NCI-H2196 treated with DMSO at 0.1 percent for 48 hours (cell line): ENCODE measurements at regions not wholly inside any gene's neighbourhood (a gene's known extent, or its start where the extent isn't known, plus 50 kb on each side); places are given as distances from the start of the nearest gene placed in this dataset.
"Not testable (repeated sequence)": the region's sequence is repeated elsewhere in the genome, so short reads cannot be mapped to it uniquely, and the experiment has no call there.

ENCODE experiments used
- DNase-seq: peaks from one replicate; lab custom pipeline; 2025; ENCODE audit not compliant: unreplicated experiment; lab: John Stamatoyannopoulos, UW

- no peak for DNase-seq
These were observed 281.0 kb upstream of the SULF2 start for GRCh38 chr20:48066246-48066645.

GRCh38 chr20:48065833-48066232 lies 280.6 kb upstream of the SULF2 start:
- no peak for DNase-seq

GRCh38 chr20:48064929-48065328 lies 279.6 kb upstream of the SULF2 start:
- no peak for DNase-seq

DNA sequence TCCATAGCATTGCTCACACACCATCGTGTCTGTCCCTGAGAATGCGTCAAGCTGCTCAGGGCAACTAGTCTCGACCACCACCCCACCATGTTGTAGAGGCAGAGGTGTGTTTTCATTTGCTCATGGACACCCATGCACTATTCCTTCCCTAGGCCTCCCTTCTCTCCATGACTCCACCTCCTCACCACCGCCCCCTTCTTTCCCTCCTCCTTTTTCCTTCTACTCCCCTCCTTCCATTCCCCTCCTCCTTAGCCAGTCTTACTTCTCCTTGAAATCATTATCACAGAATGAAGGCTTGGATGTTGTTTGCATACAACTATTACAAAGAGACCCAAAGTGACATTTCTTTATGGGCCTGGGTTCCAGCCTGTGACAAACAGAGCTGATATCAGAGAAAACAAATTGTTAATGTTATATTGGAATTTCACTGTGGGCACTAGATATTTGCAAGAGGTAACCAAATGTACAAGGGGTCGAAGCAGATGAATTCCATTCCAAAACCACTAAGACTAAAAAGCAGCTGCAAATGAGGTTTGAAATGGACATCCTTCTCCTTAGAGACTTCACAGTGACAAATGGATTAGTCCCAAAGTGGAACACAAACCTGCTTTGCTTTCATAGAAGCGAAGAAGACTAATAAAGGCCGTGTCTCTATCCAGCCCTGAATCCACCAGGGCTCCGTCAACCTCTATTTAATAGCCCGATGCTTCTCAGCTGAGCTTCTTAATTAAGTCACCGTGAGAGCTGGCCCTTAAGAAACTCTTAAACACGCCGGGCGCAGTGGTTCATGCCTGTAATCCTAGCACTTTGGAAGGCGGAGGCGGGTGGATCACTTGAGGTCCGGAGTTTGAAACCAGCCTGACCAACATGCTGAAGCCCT lies 275.8 kb upstream of the SULF2 start:
- no peak for DNase-seq

- no peak for DNase-seq
These were observed 273.6 kb upstream of the SULF2 start for GRCh38 chr20:48058611-48059559.

GRCh38 chr20:48057739-48058138 lies 272.5 kb upstream of the SULF2 start:
- DNase-seq: no peak

GRCh38 chr20:48057251-48057650 lies 272.0 kb upstream of the SULF2 start:
- DNase-seq: no peak

GRCh38 chr20:48056218-48056617 lies 270.9 kb upstream of the SULF2 start:
- DNase-seq: no peak

DNA sequence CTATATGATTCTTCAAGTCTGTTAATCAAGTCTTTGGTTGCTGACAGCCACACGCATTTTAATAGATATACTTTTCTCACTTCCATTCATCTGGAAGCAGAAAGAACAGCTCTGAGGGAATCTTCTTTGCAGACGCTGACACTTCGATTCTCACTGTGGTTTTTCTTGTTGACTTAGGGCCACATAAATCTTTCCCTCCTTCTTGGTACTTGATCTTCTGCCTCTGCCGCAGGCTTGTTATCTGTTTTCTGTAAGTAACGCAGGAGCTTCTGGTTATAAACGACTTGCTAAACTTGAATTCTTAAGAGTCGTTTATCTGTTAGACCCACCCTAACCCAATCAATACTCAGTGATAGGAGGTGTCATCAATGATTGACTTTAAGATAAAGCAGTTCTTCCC lies 268.8 kb upstream of the SULF2 start:
- no peak for DNase-seq

- no peak for DNase-seq
These were observed 267.2 kb upstream of the SULF2 start for GRCh38 chr20:48052475-48052835.

GRCh38 chr20:48051794-48052474 lies 266.7 kb upstream of the SULF2 start:
- peak; percentile 49 for DNase-seq

DNA sequence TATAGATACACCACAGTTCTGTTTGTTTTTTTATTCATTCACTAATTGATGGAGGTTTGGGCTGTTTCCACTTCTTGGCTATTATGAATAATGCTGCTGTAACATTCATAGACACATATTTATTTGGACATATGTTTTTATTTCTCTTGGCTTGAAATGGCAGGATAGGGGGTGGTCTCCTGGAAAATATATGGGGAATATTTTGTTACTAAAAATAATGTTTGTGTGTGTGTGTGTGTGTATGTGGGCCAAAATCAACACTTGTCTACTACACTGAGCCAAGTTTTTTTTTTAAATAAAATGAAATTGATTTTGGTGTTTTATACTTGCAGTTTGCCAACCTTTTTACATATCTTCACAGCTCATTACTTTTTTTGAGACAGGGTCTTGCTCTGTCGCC lies 264.4 kb upstream of the SULF2 start:
- DNase-seq: no peak

DNA sequence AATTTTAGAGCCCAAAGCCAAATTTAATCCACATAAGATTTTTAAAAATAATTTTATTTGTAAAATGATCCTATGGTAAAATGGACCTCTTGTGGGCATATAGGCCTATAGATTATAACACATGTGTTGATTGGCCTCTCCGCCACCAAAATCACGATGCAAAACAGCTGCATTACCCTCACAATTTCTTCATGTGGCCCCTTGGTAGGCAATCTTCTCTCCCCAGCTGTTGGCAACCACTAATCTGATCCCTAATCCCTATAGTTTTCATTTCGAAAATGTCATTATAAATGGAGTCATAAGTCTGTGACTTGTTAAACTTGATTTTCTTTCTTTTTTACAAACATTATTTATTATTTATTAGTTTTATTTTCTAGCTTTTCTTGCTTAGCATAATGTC lies 263.9 kb upstream of the SULF2 start:
- DNase-seq: no peak

- DNase-seq: no peak
These were observed 262.2 kb upstream of the SULF2 start for GRCh38 chr20:48047447-48047846.

DNA sequence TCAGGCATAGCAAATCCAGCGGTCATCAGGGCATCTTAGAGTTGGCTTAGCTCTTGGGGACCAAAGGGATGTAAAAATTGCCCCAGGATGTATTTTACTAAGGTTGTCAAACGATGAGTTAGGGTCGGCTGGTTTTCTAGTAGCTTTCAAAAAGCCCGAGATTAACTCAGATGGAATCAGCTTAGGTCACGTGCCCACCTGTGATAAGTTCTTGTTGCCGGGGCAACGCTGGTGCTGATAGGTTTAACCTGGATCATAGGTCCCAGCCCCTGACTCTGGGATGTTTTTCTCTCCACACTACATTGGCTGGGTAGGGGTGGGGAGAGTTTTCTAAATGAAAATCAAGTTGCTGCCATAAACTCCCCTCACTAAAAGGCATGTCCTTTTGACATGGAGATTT lies 257.3 kb upstream of the SULF2 start:
- DNase-seq: no peak

DNA sequence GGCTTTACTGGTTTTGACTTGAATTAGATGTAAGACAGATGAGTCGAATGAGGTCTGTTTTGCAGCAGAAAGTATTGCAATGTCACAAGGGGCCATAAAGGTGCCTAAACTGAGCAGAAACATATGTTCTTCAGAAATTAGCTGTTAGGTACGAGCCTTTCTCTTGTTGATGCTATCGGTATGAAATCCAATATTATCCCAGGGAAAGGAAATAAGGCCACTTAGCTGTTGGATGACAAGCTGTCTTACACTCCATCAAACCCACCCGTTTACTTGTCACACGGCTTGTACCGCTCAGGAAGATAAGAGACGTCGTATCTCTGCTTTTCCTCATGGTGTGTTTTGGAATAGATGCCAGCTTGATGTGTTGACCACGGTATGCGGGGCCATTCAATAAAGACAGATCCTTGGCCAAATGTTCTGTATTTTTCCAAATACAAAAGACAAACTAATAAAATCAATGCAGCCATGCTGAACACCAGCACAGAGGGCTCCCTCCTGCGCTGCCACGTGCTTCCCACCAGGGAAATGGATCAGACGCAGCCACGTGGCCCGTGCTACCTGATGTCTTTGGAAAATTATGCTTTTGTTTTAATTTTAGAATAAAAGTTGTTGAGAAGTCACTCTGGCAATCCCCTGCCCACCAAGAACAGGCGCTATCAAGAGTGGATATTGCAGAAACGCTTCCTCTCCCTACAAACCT lies 255.9 kb upstream of the SULF2 start:
- no peak for DNase-seq

- no peak for DNase-seq
These were observed 255.2 kb upstream of the SULF2 start for GRCh38 chr20:48040491-48040890.

DNA sequence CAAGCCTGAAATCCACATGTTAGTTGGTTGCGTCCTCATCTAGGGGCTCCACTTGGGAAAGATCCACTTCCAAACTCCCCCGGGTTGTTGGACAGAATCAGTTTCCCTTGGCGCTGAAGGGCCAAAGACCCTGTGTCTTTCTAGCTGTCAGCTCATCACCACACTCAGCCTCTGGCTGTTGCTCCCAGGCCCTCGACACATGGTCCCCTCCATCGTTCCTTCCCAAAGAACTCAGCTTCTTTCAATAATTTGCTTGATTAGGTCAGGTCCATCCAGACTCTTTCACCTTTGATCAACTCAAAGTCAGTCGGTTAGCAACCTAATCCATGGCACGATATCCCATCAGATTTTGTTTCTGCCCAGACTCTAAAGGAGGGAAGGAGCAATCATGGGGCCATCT lies 254.8 kb upstream of the SULF2 start:
- DNase-seq: no peak

DNA sequence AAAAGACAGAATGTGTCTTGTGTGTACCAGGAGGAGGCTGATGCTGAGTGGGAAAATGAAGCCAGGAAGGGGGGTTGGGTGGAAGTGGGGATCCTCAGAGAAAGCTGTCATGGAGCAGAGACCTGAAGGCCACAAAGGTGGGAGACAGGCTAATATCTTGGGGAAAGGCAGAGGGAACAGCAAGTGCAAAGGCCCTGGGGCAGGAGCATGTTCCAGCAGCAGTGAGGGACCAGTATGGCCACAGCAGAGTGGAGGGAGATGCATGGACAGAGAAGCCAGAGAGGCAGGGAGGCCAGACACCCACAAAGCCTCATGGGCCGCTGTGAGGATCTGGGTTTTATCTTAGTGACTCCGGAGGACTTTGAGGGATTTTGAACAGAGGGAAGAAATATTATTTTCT lies 254.2 kb upstream of the SULF2 start:
- no peak for DNase-seq

GRCh38 chr20:48038713-48039112 lies 253.4 kb upstream of the SULF2 start:
- no peak for DNase-seq

GRCh38 chr20:48037798-48038197 lies 252.5 kb upstream of the SULF2 start:
- not testable (repeated sequence) for DNase-seq
